NCI-H446 (cell line): ENCODE measurements at regions not wholly inside any gene's neighbourhood (a gene's known extent, or its start where the extent isn't known, plus 50 kb on each side); places are given as distances from the start of the nearest gene placed in this dataset.
A peak's percentile ranks its signal among the peaks of the same experiment; 100 is the strongest.
"Not testable (repeated sequence)": the region's sequence is repeated elsewhere in the genome, so short reads cannot be mapped to it uniquely, and the experiment has no call there.

Source experiments
- DNase-seq, 2 experiments: peaks; one replicate each; lab custom pipeline; 2025; lab: John Stamatoyannopoulos, UW

- DNase-seq, result no peak
Observed at GRCh38 chr6:20263059-20263458, 50.8 kb upstream of the MBOAT1 start.

DNA sequence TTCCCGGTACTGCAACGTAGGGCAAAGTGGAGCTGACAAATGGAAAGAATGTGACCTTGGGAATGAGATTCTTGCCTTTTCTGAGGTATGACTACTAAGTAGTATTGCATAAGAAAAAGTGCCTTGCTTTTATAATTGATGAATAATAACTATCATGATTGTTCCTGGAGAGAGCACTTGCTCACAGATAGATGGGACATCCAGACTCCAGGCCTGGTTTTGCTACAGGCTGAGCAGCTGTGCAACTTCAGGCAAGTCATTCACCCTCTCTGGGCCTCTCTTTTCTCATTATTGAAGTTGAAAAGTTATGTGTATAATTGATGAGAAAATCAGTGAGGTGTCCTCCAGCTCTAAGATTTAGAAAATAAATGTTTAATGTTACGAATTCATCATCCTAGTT, 53.6 kb upstream of the MBOAT1 start:
- DNase-seq, result no peak

GRCh38 chr6:20266851-20267608, 54.8 kb upstream of the MBOAT1 start:
- no peak for DNase-seq

- DNase-seq, result no peak
Observed at GRCh38 chr6:20269181-20269580, 56.9 kb upstream of the MBOAT1 start.

- no peak for DNase-seq
Observed at GRCh38 chr6:20271818-20272217, 59.5 kb upstream of the MBOAT1 start.

GRCh38 chr6:20274137-20274536, 61.9 kb upstream of the MBOAT1 start:
- no peak for DNase-seq

GRCh38 chr6:20275837-20276236, 63.6 kb upstream of the MBOAT1 start:
- DNase-seq, result not testable (repeated sequence)

DNA sequence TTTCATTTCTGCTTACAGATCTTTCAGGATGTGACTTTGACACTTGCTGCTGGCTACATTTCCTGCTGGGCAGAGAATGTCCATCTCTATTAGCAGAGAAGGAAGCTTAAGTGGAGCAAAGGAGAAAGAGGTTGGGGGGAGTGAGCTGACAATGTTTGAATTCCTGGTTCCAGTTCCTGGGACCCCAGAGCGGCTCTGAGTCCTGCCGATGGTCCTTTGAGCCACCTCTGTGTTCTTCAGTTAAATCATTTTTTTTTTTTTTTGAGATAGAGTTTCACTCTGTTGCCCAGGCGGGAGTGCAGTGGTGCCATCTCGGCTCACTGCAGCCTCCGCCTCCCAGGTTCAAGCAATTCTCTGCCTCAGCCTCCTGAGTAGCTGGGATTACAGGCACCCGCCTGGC, 65.5 kb upstream of the MBOAT1 start:
- DNase-seq, result not testable (repeated sequence)

GRCh38 chr6:20279051-20279450, 66.8 kb upstream of the MBOAT1 start:
- DNase-seq, result no peak

GRCh38 chr6:20279608-20280287, 67.5 kb upstream of the MBOAT1 start:
- no peak for DNase-seq

GRCh38 chr6:20280288-20280621, 68.0 kb upstream of the MBOAT1 start:
- DNase-seq, result no peak

GRCh38 chr6:20284672-20285071, 72.4 kb upstream of the MBOAT1 start:
- no peak for DNase-seq

- DNase-seq, result no peak
Observed at GRCh38 chr6:20286968-20287565, 74.8 kb upstream of the MBOAT1 start.

- peak; percentile 88 to 92 for DNase-seq
Observed at GRCh38 chr6:20291764-20292580, 79.7 kb upstream of the MBOAT1 start.

- no peak for DNase-seq
Observed at GRCh38 chr6:20292905-20293304, 80.6 kb upstream of the MBOAT1 start.

GRCh38 chr6:20301256-20301655, 89.0 kb upstream of the MBOAT1 start:
- DNase-seq, result no peak

DNA sequence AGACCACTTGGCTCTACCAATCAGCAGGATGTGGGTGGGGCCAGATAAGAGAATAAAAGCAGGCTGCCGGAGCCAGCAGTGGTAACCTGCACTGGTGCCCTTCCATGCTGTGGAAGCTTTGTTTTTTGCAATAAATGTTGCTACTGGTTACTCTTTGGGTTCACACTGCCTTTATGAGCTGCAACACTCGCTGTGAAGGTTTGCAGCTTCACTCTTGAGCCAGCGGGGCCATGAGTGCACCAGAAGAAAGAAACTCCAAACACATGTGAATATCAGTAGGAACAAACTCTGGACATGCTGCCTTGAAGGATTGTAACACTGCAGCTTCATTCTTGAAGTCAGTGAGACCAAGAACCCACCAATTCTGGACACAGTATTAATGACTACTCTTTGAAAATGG, 89.9 kb upstream of the MBOAT1 start:
- no peak for DNase-seq

GRCh38 chr6:20302702-20303251, 90.5 kb upstream of the MBOAT1 start:
- DNase-seq, result no peak

DNA sequence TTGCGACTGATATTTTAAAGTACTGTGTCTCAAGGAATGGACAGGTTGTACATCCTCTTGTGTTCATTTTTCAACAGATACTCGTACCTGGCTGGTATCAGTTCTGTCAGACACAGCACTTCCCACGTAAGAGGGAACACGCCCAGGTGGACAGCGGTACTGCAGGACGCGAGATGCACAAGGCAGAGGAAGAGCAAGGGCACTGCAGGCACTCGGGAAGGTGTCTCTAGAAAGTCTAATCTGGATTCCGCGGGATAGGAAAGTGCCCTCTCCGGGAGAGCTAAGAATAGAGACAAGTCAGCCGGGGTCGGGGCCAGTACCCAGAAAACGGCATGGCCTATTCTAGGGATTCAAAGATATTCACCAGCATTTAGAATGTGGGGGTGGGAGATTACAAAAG, 94.2 kb upstream of the MBOAT1 start:
- DNase-seq, result no peak

DNA sequence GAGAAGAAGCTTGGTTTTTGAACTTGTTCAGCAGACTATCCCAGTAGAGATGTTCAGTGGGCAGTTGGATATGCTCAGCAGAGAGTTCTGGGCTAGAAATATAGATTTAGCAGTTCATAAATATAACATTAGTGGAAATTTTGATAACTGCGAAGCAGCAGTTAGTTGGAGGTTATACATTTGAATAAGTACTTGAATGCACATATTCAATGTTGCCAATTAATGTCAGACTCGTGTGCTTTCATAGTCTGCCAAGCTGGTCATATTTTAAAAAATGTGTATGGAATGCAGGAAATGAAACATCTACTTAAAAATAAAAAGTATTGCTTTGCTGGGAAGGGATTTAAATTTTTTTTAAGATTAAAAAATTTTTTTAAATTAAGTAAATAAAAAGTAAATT, 92.5 kb upstream of the E2F3 start:
- DNase-seq, result no peak

DNA sequence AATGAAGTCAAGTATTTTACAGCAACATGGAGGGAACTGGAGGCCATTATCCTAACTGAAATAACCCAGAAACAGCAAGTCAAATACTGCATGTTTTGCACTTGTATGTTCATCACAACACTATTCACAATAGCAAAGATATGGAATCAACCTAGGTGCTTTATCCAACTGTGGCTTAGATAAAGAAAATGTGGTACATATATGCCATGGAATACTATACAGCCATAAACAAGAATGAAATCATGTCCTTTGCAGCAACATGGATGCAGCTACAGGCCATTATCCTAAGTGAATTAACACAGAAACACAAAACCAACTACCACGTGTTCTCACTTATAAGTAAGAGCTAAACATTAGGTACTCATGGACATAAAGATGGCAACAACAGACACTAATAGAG, 91.5 kb upstream of the E2F3 start:
- no peak for DNase-seq

DNA sequence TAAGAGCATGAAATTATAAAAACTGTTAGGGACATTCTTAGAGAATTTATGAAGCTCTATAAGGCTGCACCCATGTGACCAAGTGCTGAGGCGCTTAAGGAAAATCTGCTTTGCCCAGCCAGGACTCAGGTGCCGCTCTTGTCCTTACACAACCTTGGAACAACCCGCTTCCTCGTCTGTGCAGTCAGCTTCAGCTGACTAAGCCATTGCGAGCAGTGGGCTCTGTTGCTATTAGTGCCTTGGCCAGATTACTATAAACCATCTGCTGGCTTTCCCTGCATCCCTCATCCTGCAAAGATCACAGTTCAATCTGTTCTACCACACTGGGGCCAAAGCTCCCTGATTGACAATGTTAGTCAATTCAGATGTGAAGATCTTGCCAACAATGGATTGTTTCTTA, 89.1 kb upstream of the E2F3 start:
- peak; percentile 55 to 90 for DNase-seq
